ENCODE measurements at regions not wholly inside any gene's neighbourhood (a gene's known extent, or its start where the extent isn't known, plus 50 kb on each side); places are given as distances from the start of the nearest gene placed in this dataset.

DNA sequence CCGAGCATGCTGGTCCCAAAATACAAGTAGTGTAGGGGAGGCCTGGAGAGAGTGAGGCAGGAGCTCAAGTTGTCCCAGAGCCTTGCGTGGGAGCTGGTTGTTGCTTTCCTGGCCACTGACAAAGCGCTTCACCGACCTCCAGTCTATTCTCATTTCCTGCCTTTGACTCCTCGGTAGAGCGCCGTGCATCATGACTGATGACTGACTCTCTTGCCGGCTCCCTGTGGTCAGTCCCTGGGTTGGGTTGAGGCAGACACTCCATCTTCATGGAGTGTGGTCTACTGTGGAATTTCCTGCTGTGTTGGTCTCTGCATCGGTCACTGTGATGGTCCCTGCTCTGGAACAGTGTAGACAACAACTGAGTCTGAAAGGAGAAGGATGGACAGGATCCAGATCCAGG, 175.1 kb upstream of the S1PR3 start:
- TF ChIP-seq, protein P1, sequence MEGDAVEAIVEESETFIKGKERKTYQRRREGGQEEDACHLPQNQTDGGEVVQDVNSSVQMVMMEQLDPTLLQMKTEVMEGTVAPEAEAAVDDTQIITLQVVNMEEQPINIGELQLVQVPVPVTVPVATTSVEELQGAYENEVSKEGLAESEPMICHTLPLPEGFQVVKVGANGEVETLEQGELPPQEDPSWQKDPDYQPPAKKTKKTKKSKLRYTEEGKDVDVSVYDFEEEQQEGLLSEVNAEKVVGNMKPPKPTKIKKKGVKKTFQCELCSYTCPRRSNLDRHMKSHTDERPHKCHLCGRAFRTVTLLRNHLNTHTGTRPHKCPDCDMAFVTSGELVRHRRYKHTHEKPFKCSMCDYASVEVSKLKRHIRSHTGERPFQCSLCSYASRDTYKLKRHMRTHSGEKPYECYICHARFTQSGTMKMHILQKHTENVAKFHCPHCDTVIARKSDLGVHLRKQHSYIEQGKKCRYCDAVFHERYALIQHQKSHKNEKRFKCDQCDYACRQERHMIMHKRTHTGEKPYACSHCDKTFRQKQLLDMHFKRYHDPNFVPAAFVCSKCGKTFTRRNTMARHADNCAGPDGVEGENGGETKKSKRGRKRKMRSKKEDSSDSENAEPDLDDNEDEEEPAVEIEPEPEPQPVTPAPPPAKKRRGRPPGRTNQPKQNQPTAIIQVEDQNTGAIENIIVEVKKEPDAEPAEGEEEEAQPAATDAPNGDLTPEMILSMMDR (IDR thresholded peaks at IDR 0.05 in 8 of 11, conservative IDR thresholded peaks at IDR 0.05 in 3 of 11) = no peak
- TF ChIP-seq POLR2A (IDR thresholded peaks at IDR 0.05) = no peak

Data from spleen (tissue), 7 donors.